WTC11 (cell line): ENCODE measurements at regions not wholly inside any gene's neighbourhood (a gene's known extent, or its start where the extent isn't known, plus 50 kb on each side); places are given as distances from the start of the nearest gene placed in this dataset.

Source experiments
- ATF2 ChIP-seq: sonication (generic); formaldehyde crosslinking; IDR thresholded peaks from 2 replicates; pipeline ENCODE4 v1.8.1; 2022; ENCODE audit warnings: low read depth, missing genetic modification reagents, borderline replicate concordance
- CTCF ChIP-seq: fragments of 200-600 bp; IDR thresholded peaks from 2 replicates; pipeline ENCODE4 v1.8.0; 2022; ENCODE audit warnings: antibody characterized with exemption
- E2F4 ChIP-seq: sonication (generic); formaldehyde crosslinking; IDR thresholded peaks from 2 replicates; pipeline ENCODE4 v1.8.1; 2022; ENCODE audit warnings: low read depth, mild to moderate bottlenecking, moderate library complexity, missing genetic modification reagents, borderline replicate concordance
- FOXP4 ChIP-seq: sonication (generic); formaldehyde crosslinking; IDR thresholded peaks from 2 replicates; pipeline ENCODE4 v1.8.0; 2022; ENCODE audit warnings: mild to moderate bottlenecking, missing genetic modification reagents
- NR1H2 ChIP-seq: sonication (generic); formaldehyde crosslinking; IDR thresholded peaks from 2 replicates; pipeline ENCODE4 v1.9.0; 2021; ENCODE audit warnings: mild to moderate bottlenecking, moderate library complexity, missing genetic modification reagents
- TEAD4 ChIP-seq: sonication (generic); formaldehyde crosslinking; IDR thresholded peaks from 2 replicates; pipeline ENCODE4 v1.8.0; 2022; ENCODE audit warnings: mild to moderate bottlenecking, missing genetic modification reagents
- ZNF219 ChIP-seq: sonication (generic); formaldehyde crosslinking; IDR thresholded peaks from 2 replicates; pipeline ENCODE4 v1.8.0; 2023; ENCODE audit warnings: missing genetic modification reagents, mild to moderate bottlenecking, borderline replicate concordance

- TF ChIP-seq CTCF: no peak
- no peak for TF ChIP-seq TEAD4 (CRISPR knock-in tag)
- TF ChIP-seq NR1H2 (CRISPR knock-in tag): no peak
- TF ChIP-seq ZNF219 (CRISPR knock-in tag): no peak
- TF ChIP-seq FOXP4 (CRISPR knock-in tag): no peak
- TF ChIP-seq E2F4 (CRISPR knock-in tag): no peak
- TF ChIP-seq ATF2: no peak
Measured at GRCh38 chr9:90727488-90727887, 74.1 kb upstream of the SYK start.
